Neural cell (in vitro differentiated cells): ENCODE measurements at regions not wholly inside any gene's neighbourhood (a gene's known extent, or its start where the extent isn't known, plus 50 kb on each side); places are given as distances from the start of the nearest gene placed in this dataset.

Experiments
- H2AFZ ChIP-seq: fragments of 200-600, 300-800 bp; sonication (generic), shearing (Covaris generic); 2 replicates; pipeline ENCODE4 v1.6.0; 2014; ENCODE audit warnings: low read depth, mild to moderate bottlenecking, antibody characterized with exemption, low read length, moderate library complexity
- H3F3A ChIP-seq: fragments of 200-600 bp; shearing (Covaris generic); 2 replicates; pipeline ENCODE4 v1.6.1; 2016; ENCODE audit warnings: mild to moderate bottlenecking, moderate library complexity, mixed read lengths, antibody characterized with exemption, low read length; ENCODE audit not compliant: insufficient read depth, poor library complexity, severe bottlenecking
- H3K27ac ChIP-seq: fragments of 200-600, 300-800 bp; sonication (generic), shearing (Covaris generic); 2 replicates; pipeline ENCODE4 v1.5.1; 2014; ENCODE audit warnings: mild to moderate bottlenecking, low read length, moderate library complexity
- H3K27me3 ChIP-seq: fragments of 300-800, 200-600 bp; sonication (generic), shearing (Covaris generic); 2 replicates; pipeline ENCODE4 v1.6.0; 2014; ENCODE audit warnings: mild to moderate bottlenecking, low read depth, low read length, moderate library complexity; ENCODE audit not compliant: insufficient read depth
- H3K36me3 ChIP-seq: fragments of 300-800, 200-600 bp; sonication (generic), shearing (Covaris generic); 2 replicates; pipeline ENCODE4 v1.5.1; 2014; ENCODE audit warnings: mild to moderate bottlenecking, antibody characterized with exemption, low read length, moderate library complexity; ENCODE audit not compliant: insufficient read depth
- H3K4me2 ChIP-seq: fragments of 300-800, 200-600 bp; sonication (generic), shearing (Covaris generic); 2 replicates; pipeline ENCODE4 v1.6.0; 2014; ENCODE audit warnings: mild to moderate bottlenecking, low read length
- H3K4me3 ChIP-seq: fragments of 300-800, 200-600 bp; sonication (generic), shearing (Covaris generic); 2 replicates; pipeline ENCODE4 v1.5.1; 2014; ENCODE audit warnings: mild to moderate bottlenecking, low read length, moderate library complexity
- H3K79me2 ChIP-seq: fragments of 200-600 bp; shearing (Covaris generic); replicated peaks from 2 replicates; pipeline ENCODE4 v1.6.0; 2014; ENCODE audit warnings: mild to moderate bottlenecking, low read length, moderate library complexity; ENCODE audit not compliant: insufficient read depth
- H3K9ac ChIP-seq: fragments of 300-800, 200-600 bp; sonication (generic), shearing (Covaris generic); 2 replicates; pipeline ENCODE4 v1.6.1; 2016; ENCODE audit warnings: mild to moderate bottlenecking, low read length, mixed read lengths
- H3K9me2 ChIP-seq: fragments of 200-600 bp; shearing (Covaris generic); 2 replicates; pipeline ENCODE4 v1.6.1; 2016; ENCODE audit warnings: mild to moderate bottlenecking, low read length, mixed read lengths; ENCODE audit not compliant: insufficient read depth
- H3K9me3 ChIP-seq: fragments of 200-600, 300-800 bp; sonication (generic), shearing (Covaris generic); 2 replicates; pipeline ENCODE4 v1.6.1; 2016; ENCODE audit warnings: mild to moderate bottlenecking, mixed run types, low read length, moderate library complexity, mixed read lengths
- H4K20me1 ChIP-seq: fragments of 200-600 bp; shearing (Covaris generic); 2 replicates; pipeline ENCODE4 v1.6.1; 2016; ENCODE audit warnings: mild to moderate bottlenecking, mixed run types; ENCODE audit not compliant: insufficient read depth
- EP300 ChIP-seq: fragments of 450-650 bp; conservative IDR thresholded peaks from 2 replicates; pipeline ENCODE4 v1.6.1; 2014; ENCODE audit warnings: antibody characterized with exemption, mild to moderate bottlenecking, moderate library complexity; ENCODE audit not compliant: poor library complexity, severe bottlenecking
- POLR2AphosphoS5 ChIP-seq: IDR thresholded peaks from 2 replicates; pipeline ENCODE4 v1.6.1; 2012
- RAD21 ChIP-seq: fragments of 450-650 bp; conservative IDR thresholded peaks from 2 replicates; pipeline ENCODE4 v1.6.1; 2014; ENCODE audit warnings: antibody characterized with exemption, mild to moderate bottlenecking, moderate library complexity
- REST ChIP-seq: IDR thresholded peaks from 2 replicates; pipeline ENCODE4 v1.6.1; 2012; ENCODE audit warnings: borderline replicate concordance
- SMC3 ChIP-seq: fragments of 450-650 bp; conservative IDR thresholded peaks from 2 replicates; pipeline ENCODE4 v1.6.1; 2014; ENCODE audit warnings: antibody characterized with exemption, mild to moderate bottlenecking, moderate library complexity; ENCODE audit not compliant: poor library complexity
- TAF1 ChIP-seq: IDR thresholded peaks from 2 replicates; pipeline ENCODE4 v1.6.1; 2012; ENCODE audit warnings: low read depth

GRCh38 chr21:28783641-28784185 is 209.0 kb downstream of the LTN1 start:
- H3K79me2 ChIP-seq = no peaks in the 10 kb centered on the region
- no peak overlapping the region for H3K9ac ChIP-seq
- H3F3A ChIP-seq = no peaks in the 10 kb centered on the region
- H3K9me2 ChIP-seq = no peaks in the 10 kb centered on the region
- H3K27me3 ChIP-seq = no peaks in the 10 kb centered on the region
- H3K4me2 ChIP-seq = no peak overlapping the region
- TF ChIP-seq SMC3 = no peak
- no peak for TF ChIP-seq TAF1
- H4K20me1 ChIP-seq = no peaks in the 10 kb centered on the region
- H3K4me3 ChIP-seq = no peak overlapping the region
- H3K27ac ChIP-seq = no peak overlapping the region
- no peaks in the 10 kb centered on the region for H3K9me3 ChIP-seq
- no peak overlapping the region for H2AFZ ChIP-seq
- no peaks in the 10 kb centered on the region for H3K36me3 ChIP-seq

GRCh38 chr21:28781602-28782276 is 210.9 kb downstream of the LTN1 start:
- TF ChIP-seq RAD21 (no peak), SMC3 (no peak), POLR2AphosphoS5 (no peak), EP300 (no peak), REST (no peak)
- Histone ChIP-seq H3K27me3 (no peaks in the 10 kb centered on the region), H4K20me1 (no peaks in the 10 kb centered on the region)

GRCh38 chr21:28779914-28780313 is 212.8 kb downstream of the LTN1 start:
- no peak for TF ChIP-seq REST
- Histone ChIP-seq H3F3A (no peaks in the 10 kb centered on the region), H4K20me1 (no peaks in the 10 kb centered on the region), H2AFZ (no peak overlapping the region), H3K4me2 (no peak overlapping the region), H3K4me3 (no peak overlapping the region), H3K9me3 (no peaks in the 10 kb centered on the region), H3K9me2 (no peaks in the 10 kb centered on the region), H3K27ac (no peak overlapping the region), H3K36me3 (no peaks in the 10 kb centered on the region), H3K79me2 (no peaks in the 10 kb centered on the region), H3K27me3 (no peaks in the 10 kb centered on the region), H3K9ac (no peak overlapping the region)

More at GRCh38 chr21:28781602-28782276, 210.9 kb downstream of the LTN1 start:
- Histone ChIP-seq H3K4me2 (no peak overlapping the region), H2AFZ (no peak overlapping the region), H3K9me2 (no peaks in the 10 kb centered on the region), H3F3A (no peaks in the 10 kb centered on the region), H3K9me3 (no peaks in the 10 kb centered on the region), H3K27ac (no peak overlapping the region), H3K4me3 (no peak overlapping the region), H3K9ac (no peak overlapping the region), H3K79me2 (no peaks in the 10 kb centered on the region), H3K36me3 (no peaks in the 10 kb centered on the region)
